GM20431 (cell line): ENCODE measurements at regions not wholly inside any gene's neighbourhood (a gene's known extent, or its start where the extent isn't known, plus 50 kb on each side); places are given as distances from the start of the nearest gene placed in this dataset.
"Not testable (repeated sequence)": the region's sequence is repeated elsewhere in the genome, so short reads cannot be mapped to it uniquely, and the experiment has no call there.

ENCODE experiments used
- in situ Hi-C: fragments of 300-500 bp; cut with MseI, MboI; formaldehyde crosslinking; loops from one replicate; pipeline ENCODE4 v1.15.0; 2020; ENCODE audit warnings: low sequenced_read_pairs; ENCODE audit not compliant: unreplicated experiment

- in situ Hi-C loops, result no loop called here
Observed at GRCh38 chr2:83933749-83934148, 525.3 kb downstream of the SUCLG1 start.

GRCh38 chr2:83923531-83923930, 535.5 kb downstream of the SUCLG1 start:
- in situ Hi-C loops, result no loop called here

GRCh38 chr2:83916559-83916958, 542.5 kb downstream of the SUCLG1 start:
- in situ Hi-C loops, result no loop called here

DNA sequence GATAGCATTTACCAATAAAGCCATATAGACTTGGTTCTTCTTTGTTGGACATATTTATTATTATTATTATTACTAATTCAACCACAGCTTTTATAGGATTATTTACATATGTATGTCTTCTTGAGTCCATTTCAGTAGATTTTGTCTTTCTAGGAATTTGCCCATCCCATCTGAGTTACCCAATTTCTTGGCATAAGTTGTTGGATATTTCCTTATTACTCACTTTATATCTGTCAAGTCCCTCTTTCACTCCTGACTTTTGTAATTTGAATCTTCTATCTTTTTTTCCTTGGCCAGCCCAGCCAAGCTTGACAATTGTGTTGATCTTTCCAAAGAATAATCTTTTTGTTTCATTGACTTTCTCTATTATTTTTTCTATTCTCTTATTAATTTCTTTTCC, 543.7 kb downstream of the SUCLG1 start:
- in situ Hi-C loops, result no loop called here

DNA sequence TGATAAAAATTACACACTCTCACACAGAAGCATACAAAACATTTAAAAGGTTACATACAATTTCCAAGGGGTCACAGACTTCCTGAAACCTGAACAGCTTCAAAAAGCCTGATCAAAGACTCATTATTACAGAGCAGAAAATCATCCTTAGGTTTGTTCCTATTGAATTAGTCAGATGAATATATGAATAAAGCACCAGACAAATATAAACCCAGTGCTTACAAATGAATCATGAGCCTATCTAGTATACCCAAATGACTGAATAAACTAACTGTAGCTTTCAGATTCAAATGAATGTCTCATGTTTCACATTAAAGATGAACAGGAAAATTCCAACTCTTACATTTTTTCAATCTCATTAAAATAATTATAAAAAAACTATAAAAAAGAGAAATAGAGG, 550.3 kb downstream of the SUCLG1 start:
- in situ Hi-C loops, result no loop called here

DNA sequence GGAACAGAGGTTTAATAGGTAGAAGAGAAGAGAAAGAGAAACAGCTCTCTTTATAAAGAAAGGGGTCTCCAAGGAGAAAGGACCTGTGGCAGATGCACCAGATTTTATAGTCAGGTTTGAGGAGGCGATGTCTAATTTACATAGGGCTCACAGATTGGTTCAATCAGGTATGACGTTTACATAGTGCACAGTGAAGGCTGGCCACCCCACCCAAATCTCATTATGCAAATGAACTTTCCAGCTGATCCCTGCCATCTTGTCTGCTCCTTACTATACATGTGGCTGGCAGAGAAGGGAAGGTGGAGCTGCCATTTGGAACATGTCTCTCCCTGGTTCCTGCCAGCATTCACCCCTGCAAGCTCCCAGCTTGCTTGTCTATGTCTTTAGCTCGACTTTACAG, 557.8 kb downstream of the SUCLG1 start:
- in situ Hi-C loops, result no loop called here

- in situ Hi-C loops, result no loop called here
Observed at GRCh38 chr2:83900862-83901261, 558.2 kb downstream of the SUCLG1 start.

DNA sequence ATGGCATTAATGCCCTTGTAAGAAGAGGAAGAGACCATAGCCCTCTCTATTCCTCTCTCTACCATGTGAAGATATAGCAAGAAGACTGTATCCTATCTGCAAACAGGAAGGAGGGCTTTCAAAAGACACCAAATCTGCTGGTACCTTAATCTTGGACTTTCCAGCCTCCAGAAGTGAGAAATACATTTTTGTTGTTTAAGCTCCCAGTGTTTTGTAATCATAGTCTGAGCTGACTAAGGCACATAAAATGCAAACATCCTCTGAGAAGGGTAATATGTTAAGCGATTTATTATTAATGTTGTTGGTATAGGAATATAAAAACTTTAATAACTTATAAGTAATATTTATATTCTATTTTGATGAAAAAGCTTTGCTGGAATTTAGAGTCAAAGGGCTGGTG, 559.8 kb downstream of the SUCLG1 start:
- in situ Hi-C loops, result no loop called here

- in situ Hi-C loops, result no loop called here
Observed at GRCh38 chr2:83894976-83895375, 564.1 kb downstream of the SUCLG1 start.

- in situ Hi-C loops, result no loop called here
Observed at GRCh38 chr2:83887757-83888156, 571.3 kb downstream of the SUCLG1 start.

GRCh38 chr2:83879127-83879526, 580.0 kb downstream of the SUCLG1 start:
- in situ Hi-C loops, result no loop called here

GRCh38 chr2:83877261-83877660, 581.8 kb downstream of the SUCLG1 start:
- in situ Hi-C loops, result not testable (repeated sequence)

DNA sequence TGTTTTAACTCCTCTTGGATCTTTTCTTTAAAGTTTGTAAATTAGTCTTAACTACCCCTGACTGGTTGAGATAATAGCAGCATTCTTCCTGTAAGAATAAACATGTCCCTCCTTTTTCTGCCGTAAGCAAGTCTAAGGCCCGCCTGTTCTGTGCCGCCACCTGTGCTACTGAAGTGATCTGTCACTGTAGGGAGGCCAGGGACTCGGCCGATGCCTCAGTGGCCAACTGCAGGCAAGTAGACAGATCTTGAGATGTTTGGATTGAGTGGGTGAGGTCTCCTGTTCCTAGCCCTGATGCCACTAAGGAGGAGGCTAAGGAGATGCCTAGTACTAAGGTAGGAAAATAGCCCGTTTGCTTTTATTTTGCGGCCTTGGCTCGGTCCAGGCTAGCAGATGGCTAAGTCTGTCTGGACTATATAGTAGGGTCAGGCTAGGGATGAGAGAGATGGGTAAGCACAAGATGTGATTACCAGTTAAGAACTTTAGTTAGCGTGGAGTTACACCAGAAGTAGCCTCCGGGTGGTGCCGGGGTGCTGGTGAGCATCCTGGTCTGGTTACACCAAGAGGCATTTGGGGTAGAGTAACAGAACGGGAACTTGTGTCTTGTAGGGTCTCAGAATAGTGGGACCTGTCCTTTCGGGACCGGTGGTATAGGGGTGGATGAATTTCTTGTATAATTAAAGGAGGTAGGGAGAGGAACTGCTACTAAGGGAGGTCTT, 584.2 kb downstream of the SUCLG1 start:
- in situ Hi-C loops, result no loop called here

- in situ Hi-C loops, result no loop called here
Observed at GRCh38 chr2:83874066-83874465, 585.0 kb downstream of the SUCLG1 start.

DNA sequence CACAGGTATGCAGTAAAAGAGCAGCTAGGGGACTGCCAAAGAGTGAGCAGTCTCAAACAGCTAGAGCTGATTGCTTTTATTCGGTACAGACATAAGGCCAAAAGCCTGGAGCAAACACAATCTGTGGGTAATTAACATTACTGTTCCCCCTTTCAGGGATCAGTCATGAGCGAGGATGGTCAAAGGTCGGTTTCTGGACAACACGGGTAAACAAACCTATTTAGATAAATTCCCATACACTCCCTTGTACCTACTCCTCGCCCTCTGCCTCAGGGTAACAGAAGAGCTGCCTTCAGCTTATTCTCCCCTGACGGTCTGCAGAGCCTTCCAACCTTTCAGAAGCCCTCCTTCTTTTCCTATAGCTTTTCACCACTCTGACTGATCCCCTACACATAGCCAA, 586.0 kb downstream of the SUCLG1 start:
- in situ Hi-C loops, result no loop called here

- in situ Hi-C loops, result no loop called here
Observed at GRCh38 chr2:83866211-83866610, 592.9 kb downstream of the SUCLG1 start.

GRCh38 chr2:83862600-83862999, 596.5 kb downstream of the SUCLG1 start:
- in situ Hi-C loops, result no loop called here

GRCh38 chr2:83860320-83860719, 598.8 kb downstream of the SUCLG1 start:
- in situ Hi-C loops, result no loop called here

DNA sequence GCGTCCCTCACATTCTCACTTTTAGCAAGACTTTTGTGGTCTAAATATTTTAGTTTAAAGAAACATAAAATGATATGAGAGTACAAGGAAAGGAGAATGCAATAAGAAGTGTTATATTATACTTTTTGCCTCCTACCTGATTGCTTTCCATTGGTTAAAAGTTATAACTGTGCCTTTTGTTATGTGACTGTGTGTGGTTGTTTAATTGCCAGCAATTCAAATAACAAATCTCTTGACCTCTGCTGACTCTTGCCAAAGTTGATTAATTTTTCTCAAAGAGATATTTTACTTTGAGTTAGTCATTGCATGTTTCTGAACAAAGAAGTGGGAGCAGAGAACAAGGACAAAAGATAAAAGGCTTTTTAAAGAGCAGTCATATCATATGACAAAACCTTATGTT, 599.5 kb downstream of the SUCLG1 start:
- in situ Hi-C loops, result no loop called here

- in situ Hi-C loops, result no loop called here
Observed at GRCh38 chr2:83851066-83851465, 608.0 kb downstream of the SUCLG1 start.

DNA sequence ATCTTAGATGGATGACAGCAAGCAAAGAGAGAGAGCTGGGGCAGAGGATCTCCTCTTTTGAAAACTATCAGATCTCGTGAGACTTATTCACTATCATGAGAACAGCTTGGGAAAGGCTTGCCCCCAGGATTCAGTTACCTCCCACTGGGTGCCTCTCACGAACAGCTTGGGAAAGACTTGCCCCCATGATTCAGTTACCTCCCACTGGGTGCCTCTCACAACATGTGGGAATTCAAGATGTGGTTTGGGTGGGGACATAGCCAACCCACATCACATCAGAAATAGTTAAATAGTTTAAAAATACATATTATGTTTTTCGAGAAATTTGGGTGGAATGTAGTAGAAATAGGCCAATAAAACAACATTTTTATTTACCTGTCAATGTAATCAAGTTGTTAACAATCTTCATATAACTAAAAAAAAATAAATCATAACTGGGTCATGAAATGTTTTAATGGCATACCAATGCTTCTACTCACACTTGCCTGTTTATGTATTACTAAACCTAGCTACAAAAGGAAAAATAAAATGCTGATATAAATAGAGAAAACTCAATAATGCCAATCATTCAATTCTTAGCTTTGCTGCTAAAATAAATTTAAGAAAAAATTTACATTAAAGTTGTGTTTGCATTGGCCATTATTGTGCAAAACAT, 608.9 kb downstream of the SUCLG1 start:
- in situ Hi-C loops, result no loop called here

DNA sequence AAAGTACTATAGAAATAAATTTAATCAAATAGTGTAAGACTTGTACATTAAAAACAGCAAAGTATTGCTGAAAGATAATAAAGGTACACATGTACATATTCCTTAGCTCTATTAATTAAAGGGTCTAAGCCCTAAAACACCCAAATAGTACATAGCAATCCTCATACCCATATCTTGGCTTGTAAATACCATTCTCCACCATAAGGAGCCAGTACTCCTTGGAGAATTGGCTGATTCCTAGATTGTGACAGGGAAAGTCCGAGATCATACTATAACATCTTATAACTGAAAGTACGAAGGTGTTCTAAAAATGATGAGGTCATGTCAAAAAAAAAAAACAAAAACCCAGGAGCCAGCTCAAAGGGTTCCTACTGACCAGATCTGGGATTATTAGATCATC, 614.6 kb downstream of the SUCLG1 start:
- in situ Hi-C loops, result no loop called here
